PFSK-1 (cell line): ENCODE measurements at regions not wholly inside any gene's neighbourhood (a gene's known extent, or its start where the extent isn't known, plus 50 kb on each side); places are given as distances from the start of the nearest gene placed in this dataset.

ENCODE experiments used
- FOXP2 ChIP-seq: optimal IDR thresholded peaks from 2 replicates; pipeline ENCODE3; 2011; ENCODE audit warnings: borderline replicate concordance, control low read depth, inconsistent platforms; ENCODE audit not compliant: insufficient read depth; ENCODE audit errors: extremely low read length, extremely low read depth
- POLR2AphosphoS5 ChIP-seq: IDR thresholded peaks from 2 replicates; pipeline ENCODE4 v1.6.1; 2012; ENCODE audit warnings: low read depth, mild to moderate bottlenecking, control low read depth, low read length, moderate library complexity
- REST ChIP-seq, 2 experiments: IDR thresholded peaks; 2 replicates each; pipeline versions ENCODE4 v1.6.1 to v1.8.0; 2011 to 2012; ENCODE audit warnings: low read depth in 2 of 2, low read length in 2 of 2, control low read depth in 1 of 2, inconsistent platforms in 1 of 2, mild to moderate bottlenecking in 1 of 2, moderate library complexity in 1 of 2; ENCODE audit not compliant: insufficient read depth in 1 of 2
- SIN3A ChIP-seq: IDR thresholded peaks from 2 replicates; pipeline ENCODE4 v1.6.1; 2012; ENCODE audit warnings: mild to moderate bottlenecking, low read length, moderate library complexity, borderline replicate concordance; ENCODE audit not compliant: insufficient read depth
- TAF1 ChIP-seq: IDR thresholded peaks from 2 replicates; pipeline ENCODE4 v1.6.1; 2012; ENCODE audit warnings: low read length, control low read depth, borderline replicate concordance; ENCODE audit not compliant: insufficient read depth

GRCh38 chr2:39541011-39541930, 104.2 kb upstream of the MAP4K3 start:
- no peak for TF ChIP-seq REST (IDR thresholded peaks at IDR 0.05; ENCODE audit: insufficient read depth in 1 of 2, low read depth in 2 of 2, low read length in 2 of 2)
- no peak for TF ChIP-seq POLR2AphosphoS5
- no peak for TF ChIP-seq FOXP2
- no peak for TF ChIP-seq SIN3A
- TF ChIP-seq TAF1: no peak

GRCh38 chr2:39542523-39542922, 105.4 kb upstream of the MAP4K3 start:
- no peak for TF ChIP-seq REST (IDR thresholded peaks at IDR 0.05; ENCODE audit: insufficient read depth in 1 of 2, low read depth in 2 of 2, low read length in 2 of 2)
- no peak for TF ChIP-seq TAF1
- no peak for TF ChIP-seq POLR2AphosphoS5
- TF ChIP-seq FOXP2: no peak
- TF ChIP-seq SIN3A: no peak

GRCh38 chr2:39545957-39546356, 108.9 kb upstream of the MAP4K3 start:
- TF ChIP-seq POLR2AphosphoS5 (no peak), SIN3A (no peak), TAF1 (no peak), REST (IDR thresholded peaks at IDR 0.05; ENCODE audit: insufficient read depth in 1 of 2, low read depth in 2 of 2, low read length in 2 of 2) (no peak), FOXP2 (no peak)

- TF ChIP-seq SIN3A: no peak
- no peak for TF ChIP-seq REST (IDR thresholded peaks at IDR 0.05; ENCODE audit: insufficient read depth in 1 of 2, low read depth in 2 of 2, low read length in 2 of 2)
- TF ChIP-seq POLR2AphosphoS5: no peak
- no peak for TF ChIP-seq FOXP2
- no peak for TF ChIP-seq TAF1
Observed at GRCh38 chr2:39546409-39546808, 109.3 kb upstream of the MAP4K3 start.
